IPS DF 19.7 (cell line): ENCODE measurements at regions not wholly inside any gene's neighbourhood (a gene's known extent, or its start where the extent isn't known, plus 50 kb on each side); places are given as distances from the start of the nearest gene placed in this dataset.
"Not testable (repeated sequence)": the region's sequence is repeated elsewhere in the genome, so short reads cannot be mapped to it uniquely, and the experiment has no call there.

Source experiments
- DNase-seq: peaks from one replicate; pipeline ENCODE4 v3.0.0-alpha.2; 2013; ENCODE audit warnings: low read depth, low spot score

GRCh38 chr17:31623990-31624389, 232.5 kb downstream of the RAB11FIP4 start:
- DNase-seq: no peak

- no peak for DNase-seq
Measured at GRCh38 chr17:31622500-31622899, 231.0 kb downstream of the RAB11FIP4 start.

- no peak for DNase-seq
Measured at GRCh38 chr17:31621566-31621965, 230.1 kb downstream of the RAB11FIP4 start.

GRCh38 chr17:31611053-31611452, 219.6 kb downstream of the RAB11FIP4 start:
- not testable (repeated sequence) for DNase-seq

DNA sequence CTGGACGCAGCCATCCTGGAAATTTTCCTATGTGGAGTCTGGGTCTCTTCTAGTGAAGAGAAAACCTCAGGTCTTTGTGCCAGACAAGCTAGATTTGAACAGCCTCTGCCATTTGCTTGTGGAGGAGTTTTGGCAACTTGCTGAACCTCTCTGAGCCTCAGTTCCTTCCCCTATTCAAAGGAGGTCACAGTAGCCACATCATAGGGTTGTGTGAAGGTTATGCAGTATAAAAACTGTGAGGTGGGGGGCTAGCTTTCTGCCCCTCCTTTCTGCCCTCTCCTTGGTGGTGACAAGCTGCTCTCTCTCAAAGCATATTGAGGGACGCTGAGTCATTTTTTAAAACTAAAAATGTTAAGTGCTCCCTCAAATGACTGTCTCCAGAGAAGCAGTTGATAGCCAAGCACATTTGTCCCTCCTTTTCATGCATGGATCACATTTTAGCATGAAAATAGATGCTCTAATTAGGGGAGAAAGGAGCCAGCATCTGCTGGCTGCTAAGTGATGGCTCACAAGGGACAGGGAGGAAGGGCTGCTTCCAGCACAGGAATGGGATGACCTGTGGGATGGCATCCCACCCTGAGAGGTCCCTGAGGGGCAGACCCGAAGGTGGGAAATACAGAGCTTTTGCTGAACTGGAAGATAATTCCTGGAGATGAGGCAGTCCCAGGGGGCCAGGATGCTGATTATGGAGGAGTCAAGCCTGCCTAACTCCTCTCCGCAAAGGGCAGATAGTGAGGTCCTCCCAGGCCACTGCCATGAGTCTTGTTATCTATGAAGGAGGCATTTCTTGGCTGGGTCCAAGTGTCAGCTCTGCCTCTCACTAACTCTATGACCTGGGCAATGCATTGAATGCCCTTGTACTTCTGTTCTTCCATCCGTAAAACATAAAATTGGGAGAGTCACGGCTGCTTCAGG, 218.8 kb downstream of the RAB11FIP4 start:
- DNase-seq: no peak

- no peak for DNase-seq
Measured at GRCh38 chr17:31609331-31609730, 217.9 kb downstream of the RAB11FIP4 start.

- DNase-seq: no peak
Measured at GRCh38 chr17:31608659-31609254, 217.3 kb downstream of the RAB11FIP4 start.

GRCh38 chr17:31605761-31606160, 214.3 kb downstream of the RAB11FIP4 start:
- DNase-seq: no peak

DNA sequence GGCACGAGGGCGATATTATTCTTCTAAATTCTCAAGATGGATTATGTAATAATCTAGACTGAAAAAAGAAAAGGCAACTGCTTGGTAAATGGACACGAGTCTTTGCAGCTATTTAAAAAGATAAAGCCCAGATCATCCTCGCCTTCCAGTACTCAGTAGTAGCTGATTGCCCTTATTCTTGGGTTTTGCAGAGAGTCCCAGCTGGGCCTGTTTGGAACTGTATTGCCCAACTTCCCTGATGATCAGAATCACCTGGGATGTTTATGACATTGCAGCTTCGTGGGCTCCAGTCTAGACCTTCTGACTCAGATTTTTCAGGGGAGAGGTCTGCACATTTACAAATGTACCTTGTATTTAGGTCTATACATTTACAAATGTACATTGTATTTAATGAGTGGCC, 213.5 kb downstream of the RAB11FIP4 start:
- DNase-seq: no peak

DNA sequence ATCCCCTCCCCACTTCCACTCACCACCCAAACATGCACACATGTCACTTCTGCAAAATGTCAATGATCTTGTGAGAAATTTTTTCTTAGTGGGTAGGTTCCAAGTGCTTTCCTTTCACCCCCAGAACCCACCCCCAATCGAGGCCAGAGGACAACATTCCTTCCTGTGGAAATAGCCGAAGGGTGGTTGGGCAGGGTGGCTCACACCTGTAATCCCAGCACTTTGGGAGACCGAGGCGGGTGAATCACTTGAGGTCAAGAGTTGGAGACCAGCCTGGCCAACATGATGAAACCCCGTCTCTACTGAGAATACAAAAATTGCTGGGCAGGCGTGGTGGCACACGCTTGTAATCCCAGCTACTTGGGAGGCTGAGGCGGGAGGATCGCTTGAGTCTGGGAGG, 208.7 kb downstream of the RAB11FIP4 start:
- DNase-seq: not testable (repeated sequence)

GRCh38 chr17:31598921-31599571, 207.6 kb downstream of the RAB11FIP4 start:
- DNase-seq: no peak

DNA sequence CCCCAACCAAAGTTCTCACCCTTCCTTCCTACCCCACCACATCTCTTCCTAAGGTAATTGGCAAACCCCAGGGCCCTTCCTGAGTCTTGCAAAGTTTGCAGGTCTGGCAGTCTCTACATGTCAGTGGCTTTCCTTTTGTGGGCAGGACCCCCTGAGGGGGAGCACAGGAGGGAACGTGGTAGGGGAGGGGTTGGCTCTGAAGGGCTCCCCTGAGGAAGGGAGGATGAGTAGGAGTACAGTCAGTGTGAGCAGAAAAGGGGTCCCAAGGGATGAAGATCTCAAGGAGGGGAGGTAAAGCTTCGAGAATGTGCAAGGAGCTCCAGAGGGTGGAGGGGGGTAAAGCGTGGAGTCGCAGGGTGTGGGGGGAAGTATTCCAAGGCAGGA, 206.9 kb downstream of the RAB11FIP4 start:
- DNase-seq: no peak

- no peak for DNase-seq
Measured at GRCh38 chr17:31597646-31598398, 206.3 kb downstream of the RAB11FIP4 start.

DNA sequence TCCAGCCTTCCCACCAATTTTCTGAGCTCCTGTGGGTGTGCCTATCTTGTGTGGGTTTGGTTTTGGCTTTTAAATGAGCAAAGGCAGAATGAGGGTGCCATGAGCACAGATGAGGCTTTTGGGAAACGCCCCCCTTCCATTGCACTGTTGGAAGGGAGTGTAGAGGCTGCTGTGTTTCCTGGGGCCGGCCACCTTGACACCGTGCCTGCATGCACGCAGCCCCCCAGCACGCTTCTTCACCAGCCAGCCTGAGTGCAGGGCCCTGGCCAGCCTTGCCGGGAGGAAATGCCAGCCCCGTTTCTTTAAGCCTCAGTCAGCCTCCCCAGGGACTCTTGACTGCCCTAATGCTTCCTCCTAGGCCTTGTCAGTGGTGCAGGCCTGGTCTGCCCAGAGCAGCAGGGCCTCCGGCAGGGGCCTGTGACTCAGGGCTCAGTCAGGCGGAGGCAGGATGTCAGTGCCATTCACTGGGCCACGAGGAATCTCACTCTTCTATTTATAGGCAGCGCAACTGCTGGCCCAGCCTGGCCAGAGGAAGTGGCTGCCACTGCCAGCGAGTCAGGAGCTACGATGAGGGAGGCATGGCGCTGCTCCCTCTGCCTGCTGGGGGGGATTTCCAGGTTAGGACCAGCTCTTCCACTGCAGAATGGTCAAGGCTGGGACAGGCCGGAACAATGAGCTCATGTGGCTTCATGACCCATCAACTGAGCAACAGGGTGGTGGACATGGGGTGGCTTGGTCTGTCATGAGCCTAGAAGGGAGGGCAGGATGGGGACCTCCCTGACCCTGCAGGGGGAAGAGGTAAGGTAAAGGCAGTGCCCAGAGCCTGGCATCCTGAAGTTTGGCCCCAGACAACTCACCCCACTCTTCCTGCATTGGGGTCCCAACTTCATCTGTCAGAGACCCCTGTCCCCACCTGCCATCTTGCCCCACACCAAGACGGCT, 205.2 kb downstream of the RAB11FIP4 start:
- peak; percentile 35 for DNase-seq

DNA sequence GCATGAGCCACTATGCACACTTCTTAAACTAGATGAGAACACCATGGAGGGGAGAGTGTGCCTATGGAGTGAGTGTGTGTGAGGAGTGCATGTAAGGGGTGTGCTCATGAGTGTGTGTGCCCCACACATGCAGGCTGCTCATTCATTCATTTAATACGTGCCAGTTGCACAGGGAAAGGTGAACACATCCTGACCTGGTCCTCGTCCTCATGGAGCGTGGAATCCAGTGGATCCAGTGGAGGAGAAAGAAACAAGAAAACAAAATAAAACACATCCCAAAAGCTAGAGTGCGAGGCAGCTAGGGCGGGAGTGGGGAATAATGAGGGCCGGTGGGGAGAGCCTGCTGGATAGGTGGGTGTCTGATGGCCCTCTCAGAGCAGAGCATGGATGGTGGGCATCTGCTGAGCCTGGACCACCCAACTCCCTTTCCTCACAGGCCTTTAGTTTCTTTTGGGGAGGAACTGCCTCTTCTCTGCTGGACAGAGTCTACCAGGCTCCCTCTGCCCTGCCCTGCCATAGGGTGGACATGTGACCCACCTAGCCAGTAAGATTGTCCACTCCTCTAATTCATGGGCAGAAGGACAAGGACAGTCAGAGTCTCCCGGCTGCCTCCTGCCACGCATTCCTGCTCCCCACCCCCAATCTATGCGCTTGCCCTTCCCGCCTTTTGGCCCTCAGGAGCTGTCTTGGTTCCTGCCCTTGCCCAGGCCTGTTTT, 204.3 kb downstream of the RAB11FIP4 start:
- no peak for DNase-seq

DNA sequence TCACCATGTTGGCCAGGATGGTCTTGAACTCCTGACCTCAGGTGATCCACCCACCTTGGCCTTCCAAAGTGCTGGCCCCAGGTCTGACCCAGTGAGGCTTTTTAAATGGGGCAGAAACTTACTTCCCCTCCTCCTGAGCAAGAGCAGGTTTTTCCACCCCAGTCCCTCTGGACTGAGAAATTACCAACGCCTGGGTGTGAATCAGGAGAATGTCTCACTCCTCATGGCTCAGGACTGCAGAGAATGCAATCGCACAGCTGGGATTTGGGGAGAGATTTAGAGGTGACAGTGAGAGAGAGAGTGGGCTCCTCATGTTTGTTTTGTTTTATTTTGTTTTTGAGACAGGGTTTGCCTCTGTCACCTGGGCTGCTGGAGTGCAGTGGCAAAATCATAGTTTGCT, 203.6 kb downstream of the RAB11FIP4 start:
- DNase-seq: no peak

DNA sequence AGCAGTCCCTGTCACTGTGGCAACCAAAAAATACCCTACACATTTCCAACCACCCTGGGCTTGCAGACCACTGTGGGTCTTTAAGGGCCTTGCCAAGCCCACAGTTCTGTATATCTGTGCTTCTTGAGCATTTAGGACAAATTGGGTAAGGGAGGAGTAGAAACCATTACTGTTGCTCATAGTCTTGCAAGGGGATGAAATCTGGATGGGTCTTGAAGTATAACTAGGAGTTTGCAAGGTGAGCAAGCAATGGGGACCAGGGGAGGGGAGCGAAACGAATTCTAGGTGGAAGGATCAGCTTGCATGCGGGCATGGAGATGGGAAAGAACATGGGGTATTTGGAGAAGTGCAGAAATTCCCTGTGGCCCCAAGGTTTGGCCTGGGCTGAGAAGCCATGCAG, 202.9 kb downstream of the RAB11FIP4 start:
- DNase-seq: no peak

DNA sequence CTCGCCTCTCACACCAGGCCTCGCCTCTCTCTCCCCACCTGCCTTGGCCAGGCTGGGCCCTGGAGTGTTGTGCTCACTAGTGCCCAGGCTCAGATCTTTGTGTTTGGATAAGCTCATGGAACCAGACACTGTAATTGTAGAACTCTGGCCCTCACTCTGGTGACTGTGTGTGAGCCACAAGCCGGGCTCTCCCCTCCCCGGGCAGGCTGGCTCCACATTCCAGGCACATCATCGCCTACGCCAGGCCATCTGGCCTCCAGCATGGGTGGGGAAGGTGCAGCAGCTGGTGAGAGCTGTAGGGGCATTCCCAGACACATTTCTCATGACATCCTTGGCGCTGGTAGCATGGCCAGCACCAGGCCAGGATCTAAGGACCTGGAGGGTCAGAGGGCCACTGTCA, 202.3 kb downstream of the RAB11FIP4 start:
- no peak for DNase-seq

GRCh38 chr17:31591924-31592323, 200.4 kb downstream of the RAB11FIP4 start:
- no peak for DNase-seq

DNA sequence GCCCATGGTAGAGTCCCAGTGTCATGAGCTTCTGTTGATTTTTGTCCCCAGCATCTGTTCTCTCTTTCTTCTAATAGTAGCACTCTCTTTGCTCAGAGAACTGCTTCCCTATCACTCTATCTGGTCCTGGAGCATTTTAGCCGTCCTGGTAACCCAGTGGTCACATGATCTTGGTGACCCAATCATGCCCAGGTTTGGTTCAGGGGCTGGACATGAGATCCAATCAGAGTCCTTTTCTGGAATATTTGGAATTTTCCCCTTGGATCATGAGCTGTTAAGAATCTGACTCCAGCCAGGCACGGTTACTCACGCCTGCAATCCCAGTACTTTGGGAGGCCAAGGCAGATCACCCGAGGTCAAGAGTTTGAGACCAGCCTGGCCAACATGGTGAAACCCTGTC, 197.0 kb downstream of the RAB11FIP4 start:
- DNase-seq: no peak
